Thymus (tissue), 11 donors: ENCODE measurements at regions not wholly inside any gene's neighbourhood (a gene's known extent, or its start where the extent isn't known, plus 50 kb on each side); places are given as distances from the start of the nearest gene placed in this dataset.

Source experiments
- DNase-seq, 9 donors: peaks; one replicate each; pipeline ENCODE4 v3.0.0-alpha.2; 2013; ENCODE audit warnings: low spot score in 9 of 9, low read depth in 6 of 9, missing footprints in 1 of 9
- H3K27ac ChIP-seq, 2 donors: one replicate each; pipeline ENCODE4 v1.5.1; 2013; ENCODE audit warnings: control low read depth in 1 of 2, low read depth in 1 of 2, low read length in 1 of 2, mild to moderate bottlenecking in 1 of 2, moderate library complexity in 1 of 2
- H3K27me3 ChIP-seq, 2 donors: one replicate each; pipeline ENCODE4 v1.5.1; 2013; ENCODE audit warnings: low read length in 1 of 2; ENCODE audit not compliant: control insufficient read depth in 2 of 2, insufficient read depth in 1 of 2
- H3K36me3 ChIP-seq, 2 donors: one replicate each; pipeline ENCODE4 v1.5.1; 2013; ENCODE audit warnings: low read length in 1 of 2, mild to moderate bottlenecking in 1 of 2, moderate library complexity in 1 of 2; ENCODE audit not compliant: control insufficient read depth in 2 of 2, insufficient read depth in 2 of 2
- H3K4me1 ChIP-seq, 2 donors: one replicate each; pipeline ENCODE4 v1.5.1; 2013; ENCODE audit warnings: low read length in 2 of 2; ENCODE audit not compliant: control insufficient read depth in 2 of 2, insufficient read depth in 2 of 2
- H3K4me3 ChIP-seq, 2 donors: one replicate each; pipeline ENCODE4 v1.5.1; 2013; ENCODE audit warnings: low read length in 2 of 2, control low read depth in 1 of 2, mild to moderate bottlenecking in 1 of 2
- H3K9me3 ChIP-seq, 2 donors: one replicate each; pipeline ENCODE4 v1.5.1; 2013; ENCODE audit warnings: low read length in 1 of 2, mild to moderate bottlenecking in 1 of 2; ENCODE audit not compliant: control insufficient read depth in 2 of 2, insufficient read depth in 1 of 2
- WGBS: extraction: QIAGEN DNeasy Blood & Tissue Kit; methylation state at CpG from one replicate; pipeline ENCODE4 v1.1.7; 2013; 5-methylcytosine and 5-hydroxymethylcytosine counted together
- donor health status: healthy.

DNA sequence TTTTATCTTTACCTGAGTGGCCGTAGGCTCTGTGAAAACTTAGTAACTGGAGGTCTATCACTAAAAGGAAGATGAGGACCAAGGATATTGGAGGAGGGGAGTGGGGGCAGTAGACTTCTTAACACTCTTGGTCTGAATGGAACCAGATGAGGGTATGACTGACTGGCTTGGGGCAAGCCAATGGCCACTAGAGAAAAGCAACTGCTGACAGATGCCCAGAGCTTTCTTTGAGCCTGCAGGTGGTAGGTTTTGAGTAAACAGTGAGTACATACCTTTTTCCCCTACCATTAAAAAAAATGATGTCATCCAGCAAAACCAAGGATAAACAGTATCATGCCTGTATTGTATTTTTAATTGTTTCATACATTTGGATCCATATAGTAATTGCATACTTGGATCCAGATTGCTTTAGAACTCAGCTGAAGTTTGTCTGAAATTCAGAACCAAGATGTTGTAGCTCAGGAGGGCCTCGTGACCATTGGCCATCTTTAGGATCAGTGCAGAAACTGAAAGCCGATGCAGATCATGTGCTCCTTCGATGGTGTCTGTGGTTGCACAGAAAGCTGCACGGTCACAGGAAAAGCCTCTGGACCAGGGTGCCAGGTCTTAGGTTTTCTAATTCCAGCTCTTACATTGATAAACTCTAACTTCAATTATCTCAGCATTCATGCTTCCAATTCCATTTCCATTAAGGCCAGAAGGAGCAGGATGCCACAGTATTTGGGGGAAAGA is 131.0 kb downstream of the PDGFRA start:
- no peak for DNase-seq
- Histone ChIP-seq H3K36me3 (no peaks in the 10 kb centered on the region), H3K27ac (no peak overlapping the region), H3K9me3 (no peaks in the 10 kb centered on the region), H3K4me1 (no peaks in the 10 kb centered on the region), H3K4me3 (no peak overlapping the region), H3K27me3 (no peaks in the 10 kb centered on the region)
- WGBS, result 81% methylated on average over 5 of the region's 5 CpGs

DNA sequence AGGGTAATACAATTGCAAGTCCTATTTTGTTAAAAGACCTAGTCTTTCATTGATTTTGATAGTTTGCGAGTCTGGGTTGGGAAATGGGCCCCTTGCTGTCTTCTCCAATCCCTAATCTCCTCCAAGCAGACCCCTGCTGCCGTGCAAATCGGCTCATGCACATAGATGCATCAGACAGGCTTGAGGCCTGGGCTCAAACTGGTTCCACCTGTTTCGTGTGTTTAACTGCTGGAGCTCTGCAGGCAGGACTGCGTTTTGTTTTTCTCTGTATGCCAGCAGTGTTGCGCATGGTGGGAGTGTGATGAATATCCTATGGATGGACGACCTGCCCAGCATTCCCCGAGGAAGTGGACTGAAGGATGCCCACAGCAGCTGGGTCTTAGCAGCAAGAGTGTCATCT is 133.9 kb downstream of the PDGFRA start:
- H3K9me3 ChIP-seq, result no peaks in the 10 kb centered on the region
- H3K27ac ChIP-seq, result no peak overlapping the region
- no peaks in the 10 kb centered on the region for H3K27me3 ChIP-seq
- H3K4me1 ChIP-seq, result no peaks in the 10 kb centered on the region
- no peak overlapping the region for H3K4me3 ChIP-seq
- 94% methylated on average over 8 of the region's 8 CpGs for WGBS
- H3K36me3 ChIP-seq, result no peaks in the 10 kb centered on the region
- DNase-seq, result no peak

GRCh38 chr4:54365691-54366090 is 136.6 kb downstream of the PDGFRA start:
- DNase-seq, result no peak
- no peaks in the 10 kb centered on the region for H3K36me3 ChIP-seq
- no peaks in the 10 kb centered on the region for H3K27me3 ChIP-seq
- H3K9me3 ChIP-seq, result no peaks in the 10 kb centered on the region
- no peak overlapping the region for H3K4me3 ChIP-seq
- H3K27ac ChIP-seq, result no peak overlapping the region
- 89% methylated on average over 3 of the region's 3 CpGs for whole genome bisulfite sequencing
- no peaks in the 10 kb centered on the region for H3K4me1 ChIP-seq

DNA sequence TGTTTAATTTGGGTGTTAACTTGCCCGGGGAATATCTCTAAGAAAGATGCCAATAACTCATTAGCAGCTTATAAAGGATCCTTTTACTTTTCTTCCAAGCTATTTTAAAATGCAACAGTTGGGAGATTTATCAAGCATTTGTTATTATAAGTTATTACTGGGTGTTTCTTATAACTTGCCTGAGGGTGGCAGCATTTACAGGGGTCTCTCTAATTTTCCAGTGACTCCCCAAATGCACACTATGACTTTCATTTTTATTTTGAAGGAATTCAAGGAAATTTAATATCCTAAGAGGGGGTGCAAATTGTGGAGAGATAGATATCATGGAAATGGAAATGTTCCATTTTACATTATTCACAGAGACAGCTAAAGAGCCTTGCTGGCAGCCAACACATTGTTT is 138.0 kb downstream of the PDGFRA start:
- no peak overlapping the region for H3K4me3 ChIP-seq
- no peaks in the 10 kb centered on the region for H3K4me1 ChIP-seq
- H3K9me3 ChIP-seq, result no peaks in the 10 kb centered on the region
- H3K36me3 ChIP-seq, result no peaks in the 10 kb centered on the region
- DNase-seq, result no peak
- no peaks in the 10 kb centered on the region for H3K27me3 ChIP-seq
- WGBS, result 96% methylated on average over 1 of the region's 1 CpG
- no peak overlapping the region for H3K27ac ChIP-seq

- no peaks in the 10 kb centered on the region for H3K4me1 ChIP-seq
- H3K9me3 ChIP-seq, result no peaks in the 10 kb centered on the region
- no peaks in the 10 kb centered on the region for H3K36me3 ChIP-seq
- H3K27me3 ChIP-seq, result no peaks in the 10 kb centered on the region
- no peak overlapping the region for H3K27ac ChIP-seq
- DNase-seq, result no peak
- 57% methylated on average over 6 of the region's 6 CpGs for WGBS
- no peak overlapping the region for H3K4me3 ChIP-seq
These were observed 139.5 kb downstream of the PDGFRA start for GRCh38 chr4:54368281-54369265.

- Histone ChIP-seq H3K9me3 (no peaks in the 10 kb centered on the region), H3K4me3 (no peak overlapping the region), H3K4me1 (no peaks in the 10 kb centered on the region), H3K27ac (no peak overlapping the region), H3K27me3 (no peaks in the 10 kb centered on the region), H3K36me3 (no peaks in the 10 kb centered on the region)
- 91% methylated on average over 3 of the region's 3 CpGs for WGBS
- DNase-seq, result no peak
These were observed 142.1 kb downstream of the PDGFRA start for GRCh38 chr4:54371173-54371572.

- Histone ChIP-seq H3K4me3 (no peak overlapping the region), H3K9me3 (no peaks in the 10 kb centered on the region), H3K27ac (no peak overlapping the region), H3K4me1 (no peaks in the 10 kb centered on the region), H3K36me3 (no peaks in the 10 kb centered on the region), H3K27me3 (no peaks in the 10 kb centered on the region)
- WGBS, result 94% methylated on average over 2 of the region's 2 CpGs
- no peak for DNase-seq
These were observed 143.9 kb downstream of the PDGFRA start for GRCh38 chr4:54372951-54373350.

DNA sequence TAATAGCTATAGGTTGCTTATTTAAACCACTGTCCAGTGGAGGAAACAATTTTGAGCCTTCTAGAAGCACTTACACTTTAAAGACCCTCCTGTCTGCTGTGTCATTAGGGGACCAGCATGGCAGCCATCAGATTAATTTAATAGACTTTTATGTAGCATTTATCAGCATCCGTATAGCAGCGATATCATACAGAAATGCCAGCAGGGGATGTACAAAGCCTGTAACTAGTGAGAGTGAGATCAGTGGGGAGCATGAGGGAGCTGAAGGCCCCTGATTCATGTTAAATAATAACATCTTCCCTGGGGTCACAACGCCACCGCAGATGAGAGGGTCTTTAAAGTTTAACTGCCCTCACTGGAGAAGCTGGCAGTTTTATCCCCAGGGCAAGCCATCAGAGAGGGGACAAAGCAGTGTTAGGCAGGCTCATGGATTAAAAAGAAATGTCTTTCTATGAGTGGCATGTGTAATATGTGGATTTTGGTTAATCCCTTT is 144.7 kb downstream of the PDGFRA start:
- no peak for DNase-seq
- WGBS, result 98% methylated on average over 4 of the region's 4 CpGs
- no peaks in the 10 kb centered on the region for H3K9me3 ChIP-seq
- H3K4me3 ChIP-seq, result no peak overlapping the region
- H3K36me3 ChIP-seq, result no peaks in the 10 kb centered on the region
- H3K27me3 ChIP-seq, result no peaks in the 10 kb centered on the region
- H3K4me1 ChIP-seq, result no peaks in the 10 kb centered on the region
- no peak overlapping the region for H3K27ac ChIP-seq

DNA sequence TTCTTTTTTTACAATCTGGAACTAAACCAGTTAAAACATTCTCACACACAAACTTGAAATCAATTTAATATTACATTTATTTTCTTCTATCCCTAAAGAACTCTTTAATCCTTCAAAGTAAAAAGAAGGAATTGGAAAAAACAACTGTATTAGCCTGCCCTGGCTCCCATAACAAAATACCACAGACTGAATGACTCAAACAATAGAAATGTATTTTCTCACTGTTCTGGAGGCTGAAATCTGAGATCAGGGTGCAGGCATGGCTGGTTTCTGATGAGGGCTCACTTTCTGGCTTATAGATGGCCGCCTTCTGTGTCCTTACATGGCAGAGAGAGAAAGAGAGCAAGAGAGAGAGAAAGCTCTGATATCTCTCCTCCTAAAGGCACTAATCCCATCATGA is 149.4 kb downstream of the PDGFRA start:
- Histone ChIP-seq H3K27ac (no peak overlapping the region), H3K9me3 (no peaks in the 10 kb centered on the region), H3K4me3 (no peak overlapping the region), H3K4me1 (no peaks in the 10 kb centered on the region), H3K27me3 (no peaks in the 10 kb centered on the region), H3K36me3 (no peaks in the 10 kb centered on the region)
- no peak for DNase-seq
- WGBS, result 97% methylated on average over 1 of the region's 1 CpG
